Adrenal gland (tissue), 9 donors: ENCODE measurements at regions not wholly inside any gene's neighbourhood (a gene's known extent, or its start where the extent isn't known, plus 50 kb on each side); places are given as distances from the start of the nearest gene placed in this dataset.

ENCODE experiments used
- DNase-seq, 7 donors: peaks; one replicate each; pipeline ENCODE4 v3.0.0-alpha.2; 2019 to 2020
- H3K27ac ChIP-seq, 5 donors: fragments of 200-600 bp; sonication (generic) in 4 of 5; 1 replicate in 3 of 5; 2 replicates in 2 of 5; pipeline versions ENCODE4 v1.5.1 to v1.8.0; 2016 to 2020; ENCODE audit warnings: mild to moderate bottlenecking in 1 of 5
- H3K27me3 ChIP-seq: fragments of 200-600 bp; 2 replicates; pipeline ENCODE4 v1.8.0; 2021
- H3K36me3 ChIP-seq, 2 donors: fragments of 200-600 bp; replicated peaks in 1 of 2; 1 replicate in 1 of 2; 2 replicates in 1 of 2; pipeline versions ENCODE4 v1.5.1 to v1.8.0; 2018 to 2022
- H3K4me1 ChIP-seq, 2 donors: fragments of 200-600 bp; replicated peaks in 1 of 2; 1 replicate in 1 of 2; 2 replicates in 1 of 2; pipeline versions ENCODE4 v1.5.1 to v1.8.0; 2018 to 2021
- H3K4me3 ChIP-seq, 4 donors: fragments of 200-600 bp; sonication (generic) in 3 of 4; one replicate each; pipeline ENCODE4 v1.5.1; 2016 to 2018
- H3K9me3 ChIP-seq, 3 donors: fragments of 200-600 bp; sonication (generic) in 1 of 3; replicated peaks in 1 of 3; 1 replicate in 2 of 3; 2 replicates in 1 of 3; pipeline versions ENCODE4 v1.5.1 to v1.8.0; 2016 to 2021
- CTCF ChIP-seq, 6 experiments: fragments of 450-650 bp in 4 of 6; fragments of 200-600 bp in 2 of 6; sonication (generic) in 1 of 6; IDR thresholded peaks; 1 replicate in 5 of 6; 2 replicates in 1 of 6; pipeline versions ENCODE4 v1.5.1 to v1.8.0; 2016 to 2021; ENCODE audit warnings: antibody characterized with exemption in 6 of 6, mild to moderate bottlenecking in 2 of 6, moderate library complexity in 1 of 6
- POLR2A ChIP-seq, 2 donors: fragments of 450-650 bp; IDR thresholded peaks; one replicate each; pipeline ENCODE4 v1.6.1; 2017; ENCODE audit warnings: antibody characterized with exemption in 2 of 2, mild to moderate bottlenecking in 2 of 2, moderate library complexity in 1 of 2
- WGBS, 4 donors: extraction: QIAGEN DNeasy Blood & Tissue Kit in 2 of 4; methylation state at CpG; one replicate each; pipeline versions ENCODE4 v1.1.5 to v1.1.7; 2013 to 2017; 5-methylcytosine and 5-hydroxymethylcytosine counted together
- intact Hi-C, 2 donors: fragments of 100-400 bp; cut with DNase I; formaldehyde crosslinking; loops; one replicate each; pipeline versions ENCODE4 v1.14.1 to v1.15.0; 2022 to 2023
- donor health status: healthy with polysubstance abuse.
- donor health status: Bipolar disorder and iron deficiency.
- donor health status: DM: yes; HTN: yes; CAD: no.
- donor health status: DM: no; HTN: no; CAD: no.
- donor health status: DM: no; HTN: no; CAD: no.

GRCh38 chr15:81540909-81541308 lies 166.9 kb upstream of the TMC3 start:
- TF ChIP-seq POLR2A (IDR thresholded peaks at IDR 0.05) = no peak
- no peak for TF ChIP-seq CTCF (IDR thresholded peaks at IDR 0.05)
- Histone ChIP-seq H3K9me3 (no peaks in the 10 kb centered on the region), H3K4me1 (no peaks in the 10 kb centered on the region), H3K36me3 (no peaks in the 10 kb centered on the region), H3K27ac (no peak overlapping the region), H3K27me3 (no peaks in the 10 kb centered on the region), H3K4me3 (no peak overlapping the region)
- DNase-seq = no peak
- intact Hi-C loops = no loop called here

GRCh38 chr15:81536356-81536755 lies 162.3 kb upstream of the TMC3 start:
- Histone ChIP-seq H3K27ac (no peak overlapping the region), H3K27me3 (no peaks in the 10 kb centered on the region), H3K9me3 (no peaks in the 10 kb centered on the region), H3K4me1 (no peaks in the 10 kb centered on the region), H3K36me3 (no peaks in the 10 kb centered on the region), H3K4me3 (no peak overlapping the region)
- no peak for TF ChIP-seq CTCF (IDR thresholded peaks at IDR 0.05)
- intact Hi-C loops = no loop called here
- no peak for DNase-seq
- 57 to 74% (median 69%) methylated on average over 6 of the region's 6 CpGs for WGBS, 4 donors

- DNase-seq = no peak
- no peaks in the 10 kb centered on the region for H3K9me3 ChIP-seq
- no peak overlapping the region for H3K27ac ChIP-seq
- intact Hi-C loops = no loop called here
- WGBS, 4 donors = 63 to 72% (median 64%) methylated on average over 1 of the region's 1 CpG
- H3K4me1 ChIP-seq = no peaks in the 10 kb centered on the region
- no peaks in the 10 kb centered on the region for H3K27me3 ChIP-seq
- no peak overlapping the region for H3K4me3 ChIP-seq
- H3K36me3 ChIP-seq = no peaks in the 10 kb centered on the region
- TF ChIP-seq CTCF (IDR thresholded peaks at IDR 0.05) (no peak), POLR2A (IDR thresholded peaks at IDR 0.05) (no peak)
Measured at GRCh38 chr15:81534124-81534523, 160.1 kb upstream of the TMC3 start.

GRCh38 chr15:81532001-81532400 lies 158.0 kb upstream of the TMC3 start:
- intact Hi-C loops = no loop called here

More at GRCh38 chr15:81532001-81532400, 158.0 kb upstream of the TMC3 start:
- Histone ChIP-seq H3K36me3 (no peaks in the 10 kb centered on the region), H3K27ac (no peak overlapping the region), H3K4me3 (no peak overlapping the region), H3K4me1 (no peaks in the 10 kb centered on the region), H3K27me3 (no peaks in the 10 kb centered on the region), H3K9me3 (no peaks in the 10 kb centered on the region)
- TF ChIP-seq POLR2A (IDR thresholded peaks at IDR 0.05) = no peak
- TF ChIP-seq CTCF (IDR thresholded peaks at IDR 0.05) = no peak
- 82 to 95% (median 86%) methylated on average over 1 of the region's 1 CpG for WGBS, 4 donors
- no peak for DNase-seq
